Thoracic aorta (tissue), 2 donors: ENCODE measurements at regions not wholly inside any gene's neighbourhood (a gene's known extent, or its start where the extent isn't known, plus 50 kb on each side); places are given as distances from the start of the nearest gene placed in this dataset.

Experiments used
- ATAC-seq: fragments of 150-250 bp; one replicate; pipeline ENCODE4 v1.8.0; 2017; ENCODE audit warnings: low read depth; ENCODE audit not compliant: insufficient number of reproducible peaks, low FRiP score
- DNase-seq: peaks from one replicate; pipeline ENCODE4 v3.0.0-alpha.2; 2020; ENCODE audit warnings: low spot score
- H3K27ac ChIP-seq, 2 donors: fragments of 200-600 bp; sonication (generic); 1 replicate in 1 of 2; 2 replicates in 1 of 2; pipeline ENCODE4 v1.5.1; 2016; ENCODE audit warnings: mild to moderate bottlenecking in 2 of 2, moderate library complexity in 2 of 2
- H3K27me3 ChIP-seq: fragments of 200-600 bp; sonication (generic); replicated peaks from 2 replicates; pipeline ENCODE4 v1.6.0; 2016; ENCODE audit warnings: mild to moderate bottlenecking; ENCODE audit not compliant: insufficient read depth
- H3K36me3 ChIP-seq: fragments of 200-600 bp; sonication (generic); one replicate; pipeline ENCODE4 v1.5.1; 2016
- H3K4me1 ChIP-seq, 2 donors: fragments of 200-600 bp; sonication (generic); 1 replicate in 1 of 2; 2 replicates in 1 of 2; pipeline versions ENCODE4 v1.5.1 to v1.6.0; 2016; ENCODE audit warnings: low read depth in 2 of 2, mild to moderate bottlenecking in 1 of 2; ENCODE audit not compliant: control insufficient read depth in 1 of 2
- H3K4me3 ChIP-seq: fragments of 200-600 bp; sonication (generic); 2 replicates; pipeline ENCODE4 v1.5.1; 2016; ENCODE audit warnings: mild to moderate bottlenecking
- H3K9me3 ChIP-seq: fragments of 200-600 bp; sonication (generic); 2 replicates; pipeline ENCODE4 v1.5.1; 2016
- TF ChIP-seq, protein P1 (sequence below): fragments of 200-600 bp; sonication (generic); IDR thresholded peaks from one replicate; pipeline ENCODE4 v1.5.1; 2019; ENCODE audit warnings: antibody characterized with exemption

DNA sequence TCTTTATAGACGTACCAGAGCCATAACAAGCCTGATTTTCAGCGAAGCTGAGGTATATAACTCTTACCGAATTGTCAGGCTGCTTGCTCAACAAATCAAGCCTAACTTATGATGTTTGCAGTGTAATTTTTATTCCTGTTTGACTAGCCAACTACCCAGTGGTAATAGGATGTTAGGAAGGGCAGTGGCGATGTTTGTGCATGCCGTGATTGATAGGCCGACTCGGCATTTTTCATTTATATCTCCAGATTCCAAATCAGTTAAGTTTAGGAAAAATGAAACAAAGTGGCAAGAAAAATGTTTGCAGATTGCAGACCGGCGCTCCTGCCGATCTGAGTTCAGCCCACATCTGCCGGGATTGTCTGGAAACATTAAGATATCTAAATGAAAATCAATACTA lies 401.6 kb upstream of the ZNF507 start:
- ATAC-seq (no peak), DNase-seq (no peak)
- TF ChIP-seq, protein P1, sequence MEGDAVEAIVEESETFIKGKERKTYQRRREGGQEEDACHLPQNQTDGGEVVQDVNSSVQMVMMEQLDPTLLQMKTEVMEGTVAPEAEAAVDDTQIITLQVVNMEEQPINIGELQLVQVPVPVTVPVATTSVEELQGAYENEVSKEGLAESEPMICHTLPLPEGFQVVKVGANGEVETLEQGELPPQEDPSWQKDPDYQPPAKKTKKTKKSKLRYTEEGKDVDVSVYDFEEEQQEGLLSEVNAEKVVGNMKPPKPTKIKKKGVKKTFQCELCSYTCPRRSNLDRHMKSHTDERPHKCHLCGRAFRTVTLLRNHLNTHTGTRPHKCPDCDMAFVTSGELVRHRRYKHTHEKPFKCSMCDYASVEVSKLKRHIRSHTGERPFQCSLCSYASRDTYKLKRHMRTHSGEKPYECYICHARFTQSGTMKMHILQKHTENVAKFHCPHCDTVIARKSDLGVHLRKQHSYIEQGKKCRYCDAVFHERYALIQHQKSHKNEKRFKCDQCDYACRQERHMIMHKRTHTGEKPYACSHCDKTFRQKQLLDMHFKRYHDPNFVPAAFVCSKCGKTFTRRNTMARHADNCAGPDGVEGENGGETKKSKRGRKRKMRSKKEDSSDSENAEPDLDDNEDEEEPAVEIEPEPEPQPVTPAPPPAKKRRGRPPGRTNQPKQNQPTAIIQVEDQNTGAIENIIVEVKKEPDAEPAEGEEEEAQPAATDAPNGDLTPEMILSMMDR, result no peak
- H3K36me3 ChIP-seq, result no peaks in the 10 kb centered on the region
- H3K27me3 ChIP-seq, result no peaks in the 10 kb centered on the region
- H3K27ac ChIP-seq, result no peak overlapping the region
- no peak overlapping the region for H3K4me3 ChIP-seq
- no peaks in the 10 kb centered on the region for H3K9me3 ChIP-seq
- no peaks in the 10 kb centered on the region for H3K4me1 ChIP-seq

DNA sequence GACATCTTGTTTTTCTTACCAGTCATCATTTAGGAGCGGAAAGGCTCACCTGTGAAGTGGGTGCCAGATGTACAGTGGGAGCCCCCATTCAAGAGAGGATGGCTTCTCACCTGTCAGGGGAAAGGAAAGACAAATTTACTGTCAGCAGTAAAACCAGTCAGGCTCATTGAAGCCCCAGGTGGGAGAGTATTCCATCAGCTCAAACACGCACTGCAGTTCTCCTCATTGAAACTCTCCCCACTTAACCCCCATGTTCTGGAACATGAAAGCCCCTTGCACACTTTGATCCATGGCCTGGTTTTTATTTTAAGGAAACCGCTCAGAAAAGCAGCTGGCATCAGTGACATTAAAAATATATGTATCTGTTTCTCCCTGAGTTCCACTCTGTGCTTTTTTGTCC lies 401.1 kb upstream of the ZNF507 start:
- DNase-seq, result no peak
- Histone ChIP-seq H3K36me3 (no peaks in the 10 kb centered on the region), H3K27ac (no peak overlapping the region), H3K27me3 (no peaks in the 10 kb centered on the region), H3K9me3 (no peaks in the 10 kb centered on the region), H3K4me1 (no peaks in the 10 kb centered on the region), H3K4me3 (no peak overlapping the region)
- ATAC-seq, result no peak
- TF ChIP-seq, protein P1, result no peak

DNA sequence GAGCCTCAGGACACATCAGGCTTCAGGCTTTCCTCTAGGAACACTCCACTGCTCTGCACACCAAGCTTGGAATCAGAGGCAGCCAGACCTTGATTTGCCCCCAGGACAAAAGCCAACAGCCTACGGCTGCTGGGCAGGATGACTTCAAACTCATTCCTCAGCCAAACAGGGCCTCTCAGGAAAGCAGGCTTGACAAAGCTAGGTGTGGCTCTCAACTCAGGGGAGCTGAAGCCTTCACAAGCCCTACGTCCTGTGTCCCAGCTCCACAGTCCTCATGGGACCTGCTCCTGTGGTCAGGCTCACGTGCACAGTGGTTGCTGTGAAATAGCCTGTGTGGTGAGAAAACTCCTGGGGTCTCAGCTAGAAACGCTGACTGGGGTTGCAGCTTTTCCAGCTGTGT lies 398.9 kb upstream of the ZNF507 start:
- Histone ChIP-seq H3K4me1 (no peaks in the 10 kb centered on the region), H3K4me3 (no peak overlapping the region), H3K27me3 (no peaks in the 10 kb centered on the region), H3K27ac (no peak overlapping the region), H3K9me3 (no peaks in the 10 kb centered on the region), H3K36me3 (no peaks in the 10 kb centered on the region)
- TF ChIP-seq, protein P1, result no peak
- DNase-seq (no peak), ATAC-seq (no peak)

DNA sequence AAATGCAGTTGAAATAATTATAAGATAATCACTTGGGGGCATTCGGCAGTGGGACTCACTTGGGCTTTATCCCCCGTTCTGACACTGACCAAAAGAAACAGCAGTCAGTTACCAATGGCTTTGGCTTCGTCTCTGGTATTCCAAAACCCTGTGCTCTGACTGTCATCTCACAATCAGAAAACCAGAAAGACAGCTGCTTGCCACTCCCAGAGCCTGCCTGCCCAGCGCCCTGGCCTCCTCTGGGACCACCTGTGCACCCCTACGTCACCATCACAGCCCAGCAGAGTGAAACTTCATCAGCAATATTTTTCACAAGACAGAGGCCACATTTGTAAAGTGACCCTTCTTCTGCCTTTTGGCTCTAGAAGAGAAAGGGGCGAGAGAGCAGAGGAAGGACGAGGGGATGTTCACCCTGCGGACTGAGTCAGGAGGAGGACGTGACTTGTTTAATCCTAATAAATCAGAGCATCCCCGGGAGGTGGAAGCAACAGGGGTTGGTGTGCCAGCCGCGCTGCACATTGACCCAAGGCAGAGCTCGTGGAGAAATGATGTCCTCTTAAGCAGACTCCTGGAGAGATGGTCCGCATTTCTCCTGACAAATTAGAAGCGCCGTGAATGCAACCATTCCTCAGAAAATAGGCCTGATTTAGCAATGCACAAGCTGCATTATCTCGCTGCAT lies 397.8 kb upstream of the ZNF507 start:
- TF ChIP-seq, protein P1, result no peak
- no peaks in the 10 kb centered on the region for H3K9me3 ChIP-seq
- DNase-seq (no peak), ATAC-seq (no peak)
- no peaks in the 10 kb centered on the region for H3K36me3 ChIP-seq
- H3K4me1 ChIP-seq, result no peaks in the 10 kb centered on the region
- no peak overlapping the region for H3K4me3 ChIP-seq
- H3K27me3 ChIP-seq, result no peaks in the 10 kb centered on the region
- H3K27ac ChIP-seq, result no peak overlapping the region

DNA sequence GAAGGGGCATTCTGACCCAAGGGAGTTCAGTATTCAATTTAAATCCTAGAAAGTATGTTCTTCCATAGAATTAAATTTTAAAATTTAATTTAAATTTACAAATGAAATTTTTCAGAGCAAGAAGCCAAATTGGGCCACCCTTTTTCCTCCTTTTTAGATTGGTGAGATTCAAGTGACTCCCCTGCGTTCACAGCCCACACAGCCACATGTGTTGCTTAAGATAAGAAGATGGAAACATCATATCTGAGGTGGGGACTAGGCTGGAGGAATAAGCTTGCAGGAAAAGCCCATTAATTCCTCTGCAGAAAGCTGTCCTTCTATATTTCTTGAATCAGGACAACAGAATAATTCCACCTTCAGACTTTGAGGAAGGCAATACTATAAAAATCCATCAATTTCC lies 392.7 kb upstream of the ZNF507 start:
- no peaks in the 10 kb centered on the region for H3K27me3 ChIP-seq
- TF ChIP-seq, protein P1, result no peak

More for the DNA sequence above, 392.7 kb upstream of the ZNF507 start:
- Histone ChIP-seq H3K36me3 (no peaks in the 10 kb centered on the region), H3K9me3 (no peaks in the 10 kb centered on the region), H3K4me3 (no peak overlapping the region), H3K4me1 (no peaks in the 10 kb centered on the region), H3K27ac (no peak overlapping the region)
- DNase-seq, result no peak
- ATAC-seq, result no peak
